Left lung (tissue), 4 donors: ENCODE measurements at regions not wholly inside any gene's neighbourhood (a gene's known extent, or its start where the extent isn't known, plus 50 kb on each side); places are given as distances from the start of the nearest gene placed in this dataset.

Experiments used
- ATAC-seq: fragments of 200-7000 bp; cut with Tn5 transposase; one replicate; pipeline ENCODE4 v1.9.1; 2020; ENCODE audit warnings: moderate library complexity
- DNase-seq, 4 donors: peaks; one replicate each; pipeline ENCODE4 v3.0.0-alpha.2; 2013 to 2020
- H3K27ac ChIP-seq, 2 donors: fragments of 200-600 bp; sonication (generic) in 1 of 2; one replicate each; pipeline versions ENCODE4 v1.5.0 to v1.8.0; 2020 to 2021
- H3K27me3 ChIP-seq, 2 donors: fragments of 200-600 bp; sonication (generic) in 1 of 2; one replicate each; pipeline versions ENCODE4 v1.5.0 to v1.8.0; 2020 to 2021
- H3K36me3 ChIP-seq, 2 donors: fragments of 200-600 bp; sonication (generic) in 1 of 2; one replicate each; pipeline versions ENCODE4 v1.5.0 to v1.8.0; 2020 to 2021
- H3K4me1 ChIP-seq, 2 donors: fragments of 200-600 bp; one replicate each; pipeline ENCODE4 v1.8.0; 2021
- H3K4me3 ChIP-seq, 2 donors: fragments of 200-600 bp; sonication (generic) in 1 of 2; one replicate each; pipeline versions ENCODE4 v1.5.0 to v1.8.0; 2020 to 2021; ENCODE audit warnings: mild to moderate bottlenecking in 1 of 2
- H3K9me3 ChIP-seq, 2 donors: fragments of 200-600 bp; sonication (generic) in 1 of 2; one replicate each; pipeline versions ENCODE4 v1.5.0 to v1.8.0; 2020 to 2021
- intact Hi-C, 2 donors: fragments of 100-400 bp; cut with DNase I; formaldehyde crosslinking; loops; one replicate each; pipeline versions ENCODE4 v1.11.2 to v1.14.2; 2022
- TF ChIP-seq, protein P1 (sequence below), 2 donors: fragments of 200-600 bp; sonication (generic) in 1 of 2; IDR thresholded peaks; one replicate each; pipeline versions ENCODE4 v1.5.0 to v1.8.0; 2021; ENCODE audit warnings: antibody characterized with exemption in 2 of 2
- donor health status: DM: no; HTN: yes; CAD: no.
- donor health status: DM: no; HTN: no; CAD: no.

DNA sequence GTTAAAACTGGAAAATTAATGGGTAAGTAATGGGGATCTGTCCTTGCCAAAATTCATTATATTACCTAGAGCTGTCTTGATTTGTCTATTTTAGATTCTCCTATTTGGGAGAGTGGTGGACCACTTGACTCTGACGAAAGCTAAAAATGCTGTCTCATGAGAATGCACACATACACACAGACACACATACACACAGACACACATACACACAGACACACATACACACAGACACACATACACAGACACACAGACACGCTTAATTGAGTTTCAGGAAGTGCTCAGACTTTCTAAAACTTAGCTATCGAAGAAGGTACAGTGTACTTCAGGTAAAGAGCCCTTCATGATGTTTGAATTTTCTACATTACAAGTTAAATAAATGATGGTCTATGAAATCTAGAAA lies 279.5 kb downstream of the ANKRD50 start:
- DNase-seq (no peak), ATAC-seq (peak; percentile 62)
- intact Hi-C loops, result no loop called here
- H3K27me3 ChIP-seq, result no peaks in the 10 kb centered on the region
- H3K27ac ChIP-seq, result no peak overlapping the region
- H3K36me3 ChIP-seq, result no peaks in the 10 kb centered on the region
- peaks cover 0 to 5% of the 10 kb centered on the region in 2 donors for H3K4me1 ChIP-seq
- H3K4me3 ChIP-seq, result no peak overlapping the region
- H3K9me3 ChIP-seq, result no peaks in the 10 kb centered on the region
- TF ChIP-seq, protein P1, sequence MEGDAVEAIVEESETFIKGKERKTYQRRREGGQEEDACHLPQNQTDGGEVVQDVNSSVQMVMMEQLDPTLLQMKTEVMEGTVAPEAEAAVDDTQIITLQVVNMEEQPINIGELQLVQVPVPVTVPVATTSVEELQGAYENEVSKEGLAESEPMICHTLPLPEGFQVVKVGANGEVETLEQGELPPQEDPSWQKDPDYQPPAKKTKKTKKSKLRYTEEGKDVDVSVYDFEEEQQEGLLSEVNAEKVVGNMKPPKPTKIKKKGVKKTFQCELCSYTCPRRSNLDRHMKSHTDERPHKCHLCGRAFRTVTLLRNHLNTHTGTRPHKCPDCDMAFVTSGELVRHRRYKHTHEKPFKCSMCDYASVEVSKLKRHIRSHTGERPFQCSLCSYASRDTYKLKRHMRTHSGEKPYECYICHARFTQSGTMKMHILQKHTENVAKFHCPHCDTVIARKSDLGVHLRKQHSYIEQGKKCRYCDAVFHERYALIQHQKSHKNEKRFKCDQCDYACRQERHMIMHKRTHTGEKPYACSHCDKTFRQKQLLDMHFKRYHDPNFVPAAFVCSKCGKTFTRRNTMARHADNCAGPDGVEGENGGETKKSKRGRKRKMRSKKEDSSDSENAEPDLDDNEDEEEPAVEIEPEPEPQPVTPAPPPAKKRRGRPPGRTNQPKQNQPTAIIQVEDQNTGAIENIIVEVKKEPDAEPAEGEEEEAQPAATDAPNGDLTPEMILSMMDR (IDR thresholded peaks at IDR 0.05), result no peak

DNA sequence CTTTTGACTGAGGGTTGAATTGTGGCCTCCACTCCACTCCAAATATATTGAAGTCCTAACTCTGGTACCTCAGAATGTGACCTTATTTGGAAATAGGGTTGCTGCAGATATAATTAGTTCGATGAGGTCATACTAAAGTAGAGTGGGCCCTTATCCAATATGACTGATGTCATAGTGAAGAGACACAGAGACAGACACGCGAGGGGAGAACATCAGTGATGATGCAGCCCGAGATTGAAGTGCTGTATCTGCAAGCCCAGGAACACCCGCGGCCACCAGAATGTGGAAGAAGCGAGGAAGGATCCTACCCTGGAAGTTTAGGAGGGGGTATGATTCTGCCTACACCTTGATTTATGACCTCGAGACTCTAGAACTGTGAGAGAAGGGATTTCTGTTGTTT lies 279.0 kb downstream of the ANKRD50 start:
- no peaks in the 10 kb centered on the region for H3K27me3 ChIP-seq
- intact Hi-C loops, result no loop called here
- H3K4me1 ChIP-seq, result peaks cover 0 to 5% of the 10 kb centered on the region in 2 donors
- TF ChIP-seq, protein P1 (IDR thresholded peaks at IDR 0.05), result no peak
- DNase-seq (no peak), ATAC-seq (no peak)
- H3K9me3 ChIP-seq, result no peaks in the 10 kb centered on the region
- no peak overlapping the region for H3K4me3 ChIP-seq
- H3K36me3 ChIP-seq, result no peaks in the 10 kb centered on the region
- H3K27ac ChIP-seq, result no peak overlapping the region

DNA sequence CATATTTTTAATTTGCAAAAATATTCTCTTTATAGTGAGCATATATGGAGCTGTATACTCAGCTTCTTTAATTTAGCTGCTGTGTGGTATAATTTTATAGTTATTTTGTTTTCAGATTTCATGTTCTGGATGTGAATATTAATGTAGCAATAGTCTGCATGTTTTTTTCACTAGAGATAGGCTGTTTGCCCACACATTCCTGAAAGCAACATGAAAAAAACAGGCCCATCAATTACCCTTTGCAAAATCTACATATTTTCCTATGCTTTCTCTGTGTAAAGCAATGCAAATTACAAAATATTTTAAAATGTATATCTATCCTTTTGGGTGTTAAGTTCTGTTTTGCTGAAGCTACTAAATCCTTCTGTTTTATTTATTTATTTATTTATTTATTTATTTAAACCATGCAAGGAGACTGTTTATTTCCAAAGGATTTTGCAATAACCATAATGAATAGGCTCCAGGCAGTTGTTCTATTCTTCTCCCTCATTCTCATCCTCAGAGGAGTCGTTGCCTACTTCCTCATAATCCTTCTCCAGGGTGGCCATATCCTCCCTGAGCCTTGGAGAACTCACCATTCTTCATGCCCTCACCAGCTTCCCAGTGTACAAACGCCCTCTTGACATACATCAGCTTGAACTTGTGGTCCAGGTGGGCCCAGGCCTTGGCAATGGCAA lies 277.1 kb downstream of the ANKRD50 start:
- Histone ChIP-seq H3K36me3 (no peaks in the 10 kb centered on the region), H3K27me3 (no peaks in the 10 kb centered on the region), H3K9me3 (no peaks in the 10 kb centered on the region), H3K4me1 (no peaks in the 10 kb centered on the region), H3K4me3 (no peak overlapping the region), H3K27ac (no peak overlapping the region)
- ATAC-seq, result no peak
- DNase-seq, result no peak
- TF ChIP-seq, protein P1 (IDR thresholded peaks at IDR 0.05), result no peak
- intact Hi-C loops, result no loop called here

DNA sequence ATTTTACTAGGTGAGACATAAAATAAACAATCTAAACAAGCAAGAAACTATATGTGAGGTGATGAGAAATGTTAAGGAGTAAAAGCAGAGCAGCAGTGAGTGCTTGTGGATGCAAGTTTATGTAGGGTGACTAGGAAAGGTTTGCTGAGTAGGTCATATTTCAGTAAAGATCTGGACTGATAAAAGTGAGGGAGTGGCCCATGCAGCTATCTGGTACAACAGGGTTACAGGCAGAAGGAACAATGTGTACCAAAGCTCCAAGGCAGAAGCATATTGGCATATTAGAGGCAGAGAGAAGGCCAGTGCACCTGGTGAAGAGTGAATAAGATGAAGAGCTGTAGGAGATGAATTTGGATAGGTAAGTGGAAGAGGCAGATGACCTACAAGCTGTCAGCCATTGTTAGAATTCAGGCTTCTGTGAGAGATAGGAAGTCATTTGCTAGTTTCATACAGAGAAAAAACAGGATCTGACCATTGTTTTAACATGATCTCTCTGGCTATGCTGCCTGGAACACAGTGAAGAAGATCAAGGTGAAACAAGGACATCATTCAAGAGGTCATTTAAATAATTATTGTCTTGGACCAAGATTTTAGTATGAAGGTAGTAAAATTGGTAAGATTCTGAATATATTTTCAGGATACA lies 274.6 kb downstream of the ANKRD50 start:
- intact Hi-C loops, result no loop called here
- Histone ChIP-seq H3K9me3 (no peaks in the 10 kb centered on the region), H3K4me1 (no peaks in the 10 kb centered on the region), H3K36me3 (no peaks in the 10 kb centered on the region), H3K4me3 (no peak overlapping the region), H3K27me3 (no peaks in the 10 kb centered on the region), H3K27ac (no peak overlapping the region)
- DNase-seq, result no peak
- ATAC-seq, result no peak
- TF ChIP-seq, protein P1 (IDR thresholded peaks at IDR 0.05), result no peak

DNA sequence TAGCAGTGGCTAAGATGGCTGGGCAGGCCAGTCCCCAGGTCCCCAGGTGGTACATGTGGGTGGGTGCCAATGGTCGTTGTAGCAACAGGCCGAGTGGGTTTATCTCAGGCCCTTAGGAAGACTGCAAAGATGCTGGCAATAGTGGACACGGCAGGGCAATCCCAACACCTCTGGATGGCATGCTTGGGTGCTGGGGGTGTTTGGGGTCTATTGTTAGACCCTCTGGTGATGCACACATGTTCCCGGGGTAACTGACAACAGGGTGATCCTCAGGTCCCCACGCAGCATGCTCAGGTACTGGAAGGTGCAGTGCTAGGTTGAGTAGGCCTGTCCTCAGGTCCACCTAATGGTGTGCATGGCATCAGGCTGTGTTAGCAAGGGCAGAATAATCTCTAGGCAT lies 267.5 kb downstream of the ANKRD50 start:
- intact Hi-C loops, result no loop called here
- Histone ChIP-seq H3K27ac (no peak overlapping the region), H3K4me1 (no peaks in the 10 kb centered on the region), H3K9me3 (peaks cover 0 to 28% of the 10 kb centered on the region in 2 donors), H3K4me3 (no peak overlapping the region), H3K36me3 (no peaks in the 10 kb centered on the region), H3K27me3 (no peaks in the 10 kb centered on the region)
- DNase-seq (no peak), ATAC-seq (no peak)
- TF ChIP-seq, protein P1 (IDR thresholded peaks at IDR 0.05), result no peak
